ENCODE measurements at regions not wholly inside any gene's neighbourhood (a gene's known extent, or its start where the extent isn't known, plus 50 kb on each side); places are given as distances from the start of the nearest gene placed in this dataset.

GRCh38 chr15:36109943-36110658, 469.3 kb upstream of the CDIN1 start:
- TF ChIP-seq POLR2A (IDR thresholded peaks at IDR 0.05; ENCODE audit: borderline replicate concordance, extremely low read depth, insufficient read depth, insufficient read length), result no peak
- no peak for TF ChIP-seq CTCF (IDR thresholded peaks at IDR 0.05 in 2 of 3, conservative IDR thresholded peaks at IDR 0.05 in 1 of 3; ENCODE audit: borderline replicate concordance in 1 of 3, insufficient read depth in 1 of 3, low read depth in 2 of 3, low read length in 2 of 3)
- TF ChIP-seq EGR1 (IDR thresholded peaks at IDR 0.05; ENCODE audit: low read depth), result no peak
- no peak for TF ChIP-seq REST (IDR thresholded peaks at IDR 0.05; ENCODE audit: low read depth)
- no peak for TF ChIP-seq RAD21 (IDR thresholded peaks at IDR 0.05; ENCODE audit: low read depth)
- TF ChIP-seq EZH2 (IDR thresholded peaks at IDR 0.05), result no peak

All from HCT116 (cell line).